ENCODE measurements at regions not wholly inside any gene's neighbourhood (a gene's known extent, or its start where the extent isn't known, plus 50 kb on each side); places are given as distances from the start of the nearest gene placed in this dataset.
A peak's percentile ranks its signal among the peaks of the same experiment; 100 is the strongest.

GRCh38 chr6:80605165-80605989 lies 498.9 kb downstream of the BCKDHB start:
- intact Hi-C loops (cut with DNase I; ENCODE audit: low total_unique reads): no loop called here
- DNase-seq: peak in 1 of 2 donors; percentile 65

GRCh38 chr6:80603679-80604078 lies 497.2 kb downstream of the BCKDHB start:
- intact Hi-C loops (cut with DNase I; ENCODE audit: low total_unique reads): no loop called here
- no peaks in the 10 kb centered on the region for H3K27me3 ChIP-seq
- peaks cover 0 to 11% (median 4%) of the 10 kb centered on the region in 4 donors for H3K4me1 ChIP-seq
- no peak for DNase-seq
- no peaks in the 10 kb centered on the region for H3K9me3 ChIP-seq
- no peak for TF ChIP-seq EP300 (IDR thresholded peaks at IDR 0.05)
- no peak for TF ChIP-seq POLR2AphosphoS5 (IDR thresholded peaks at IDR 0.05)
- no peak for TF ChIP-seq POLR2A (IDR thresholded peaks at IDR 0.05)
- TF ChIP-seq CTCF (IDR thresholded peaks at IDR 0.05): no peak
- no peak overlapping the region for H3K27ac ChIP-seq
- no peaks in the 10 kb centered on the region for H3K36me3 ChIP-seq
- no peak overlapping the region for H3K4me3 ChIP-seq

More at GRCh38 chr6:80605165-80605989, 498.9 kb downstream of the BCKDHB start:
- Histone ChIP-seq H3K4me1 (peaks cover 0 to 14% (median 4%) of the 10 kb centered on the region in 4 donors), H3K4me3 (no peak overlapping the region), H3K27me3 (no peaks in the 10 kb centered on the region), H3K27ac (no peak overlapping the region), H3K9me3 (no peaks in the 10 kb centered on the region), H3K36me3 (no peaks in the 10 kb centered on the region)
- 16 to 28% (median 20%) methylated on average over 4 of the region's 4 CpGs for WGBS, 5 donors
- TF ChIP-seq POLR2AphosphoS5 (IDR thresholded peaks at IDR 0.05) (no peak), CTCF (IDR thresholded peaks at IDR 0.05) (peak in 4 of 7 experiments; percentile 22 to 59 (median 48)), POLR2A (IDR thresholded peaks at IDR 0.05) (no peak)

DNA sequence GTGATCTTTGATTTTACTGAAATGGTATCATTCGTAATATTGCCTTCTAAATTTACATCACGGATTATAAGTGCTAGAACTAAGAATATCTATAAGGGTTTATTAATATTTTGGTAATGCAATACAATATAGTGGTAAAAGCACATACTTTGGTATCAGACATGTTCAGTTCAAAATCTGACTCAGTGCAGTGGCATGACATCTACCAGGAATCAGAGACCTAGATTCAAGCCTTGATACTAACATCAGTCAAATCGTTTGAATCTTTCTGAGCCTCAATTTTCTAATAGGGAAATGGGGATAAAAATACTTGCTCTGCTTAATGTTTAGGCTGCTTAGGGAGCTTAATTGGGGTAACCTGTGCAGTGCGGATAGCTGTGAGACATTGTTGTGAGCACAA lies 488.0 kb downstream of the BCKDHB start:
- TF ChIP-seq CTCF (IDR thresholded peaks at IDR 0.05): no peak
- TF ChIP-seq POLR2AphosphoS5 (IDR thresholded peaks at IDR 0.05): no peak
- TF ChIP-seq EP300 (IDR thresholded peaks at IDR 0.05): no peak
- 85 to 94% (median 92%) methylated on average over 4 of the region's 4 CpGs for WGBS, 5 donors
- Histone ChIP-seq H3K4me1 (no peaks in the 10 kb centered on the region), H3K4me3 (no peak overlapping the region), H3K27me3 (no peaks in the 10 kb centered on the region), H3K36me3 (no peaks in the 10 kb centered on the region), H3K27ac (no peak overlapping the region), H3K9me3 (no peaks in the 10 kb centered on the region)
- no peak for DNase-seq
- intact Hi-C loops (cut with DNase I; ENCODE audit: low total_unique reads): no loop called here

- Histone ChIP-seq H3K36me3 (no peaks in the 10 kb centered on the region), H3K27ac (no peak overlapping the region), H3K9me3 (peaks cover 0 to under 1% (median 0%) of the 10 kb centered on the region in 4 donors), H3K27me3 (no peaks in the 10 kb centered on the region), H3K4me1 (no peaks in the 10 kb centered on the region), H3K4me3 (no peak overlapping the region)
- TF ChIP-seq POLR2A (IDR thresholded peaks at IDR 0.05) (no peak), POLR2AphosphoS5 (IDR thresholded peaks at IDR 0.05) (no peak), EP300 (IDR thresholded peaks at IDR 0.05) (no peak), CTCF (IDR thresholded peaks at IDR 0.05) (no peak)
- intact Hi-C loops (cut with DNase I; ENCODE audit: low total_unique reads): no loop called here
- no peak for DNase-seq
- 81 to 91% (median 85%) methylated on average over 2 of the region's 2 CpGs for WGBS, 5 donors
Measured at GRCh38 chr6:80592436-80592835, 486.0 kb downstream of the BCKDHB start.

Data from stomach (tissue), 8 donors.